A673 (cell line): ENCODE measurements at regions not wholly inside any gene's neighbourhood (a gene's known extent, or its start where the extent isn't known, plus 50 kb on each side); places are given as distances from the start of the nearest gene placed in this dataset.

ENCODE experiments used
- EZH2 ChIP-seq: fragments of 200-600 bp; sonication (generic); IDR thresholded peaks from 2 replicates; pipeline ENCODE4 v1.6.1; 2017; ENCODE audit warnings: borderline replicate concordance, low read depth, mild to moderate bottlenecking, mixed read lengths, antibody characterized with exemption, low read length; ENCODE audit not compliant: poor library complexity, severe bottlenecking
- TF ChIP-seq, protein P1 (sequence below): fragments of 300-800, 200-600 bp; sonication (generic); conservative IDR thresholded peaks from 2 replicates; pipeline ENCODE4 v1.5.1; 2017; ENCODE audit warnings: low read depth, mild to moderate bottlenecking, antibody characterized with exemption, low read length, moderate library complexity, mixed read lengths

- TF ChIP-seq, protein P1, sequence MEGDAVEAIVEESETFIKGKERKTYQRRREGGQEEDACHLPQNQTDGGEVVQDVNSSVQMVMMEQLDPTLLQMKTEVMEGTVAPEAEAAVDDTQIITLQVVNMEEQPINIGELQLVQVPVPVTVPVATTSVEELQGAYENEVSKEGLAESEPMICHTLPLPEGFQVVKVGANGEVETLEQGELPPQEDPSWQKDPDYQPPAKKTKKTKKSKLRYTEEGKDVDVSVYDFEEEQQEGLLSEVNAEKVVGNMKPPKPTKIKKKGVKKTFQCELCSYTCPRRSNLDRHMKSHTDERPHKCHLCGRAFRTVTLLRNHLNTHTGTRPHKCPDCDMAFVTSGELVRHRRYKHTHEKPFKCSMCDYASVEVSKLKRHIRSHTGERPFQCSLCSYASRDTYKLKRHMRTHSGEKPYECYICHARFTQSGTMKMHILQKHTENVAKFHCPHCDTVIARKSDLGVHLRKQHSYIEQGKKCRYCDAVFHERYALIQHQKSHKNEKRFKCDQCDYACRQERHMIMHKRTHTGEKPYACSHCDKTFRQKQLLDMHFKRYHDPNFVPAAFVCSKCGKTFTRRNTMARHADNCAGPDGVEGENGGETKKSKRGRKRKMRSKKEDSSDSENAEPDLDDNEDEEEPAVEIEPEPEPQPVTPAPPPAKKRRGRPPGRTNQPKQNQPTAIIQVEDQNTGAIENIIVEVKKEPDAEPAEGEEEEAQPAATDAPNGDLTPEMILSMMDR = no peak
- TF ChIP-seq EZH2 = no peak
Observed at GRCh38 chr7:84617265-84618030, 422.9 kb upstream of the SEMA3A start.
